ENCODE measurements at regions not wholly inside any gene's neighbourhood (a gene's known extent, or its start where the extent isn't known, plus 50 kb on each side); places are given as distances from the start of the nearest gene placed in this dataset.

GRCh38 chr15:45743426-45744235 lies 108.8 kb downstream of the SQOR start:
- DNase-seq (ENCODE audit: low read depth) = no peak

GRCh38 chr15:45744236-45744589 lies 109.4 kb downstream of the SQOR start:
- no peak for DNase-seq (ENCODE audit: low read depth)

- DNase-seq (ENCODE audit: low read depth) = no peak
Observed at GRCh38 chr15:45747426-45747825, 112.6 kb downstream of the SQOR start.

- no peak for DNase-seq (ENCODE audit: low read depth)
Observed at GRCh38 chr15:45751629-45752028, 116.8 kb downstream of the SQOR start.

- DNase-seq (ENCODE audit: low read depth) = no peak
Observed at GRCh38 chr15:45759936-45760335, 125.1 kb downstream of the SQOR start.

GRCh38 chr15:45762726-45763125 lies 127.9 kb downstream of the SQOR start:
- DNase-seq (ENCODE audit: low read depth) = no peak

GRCh38 chr15:45763170-45763869 lies 128.5 kb downstream of the SQOR start:
- DNase-seq (ENCODE audit: low read depth) = no peak

GRCh38 chr15:45773149-45773548 lies 138.3 kb downstream of the SQOR start:
- DNase-seq (ENCODE audit: low read depth) = no peak

GRCh38 chr15:45776772-45777171 lies 141.9 kb downstream of the SQOR start:
- no peak for DNase-seq (ENCODE audit: low read depth)

GRCh38 chr15:45777781-45778180 lies 143.0 kb downstream of the SQOR start:
- no peak for DNase-seq (ENCODE audit: low read depth)

GRCh38 chr15:45780352-45780751 lies 145.5 kb downstream of the SQOR start:
- DNase-seq (ENCODE audit: low read depth) = no peak

- no peak for DNase-seq (ENCODE audit: low read depth)
Observed at GRCh38 chr15:45784656-45785055, 149.8 kb downstream of the SQOR start.

- DNase-seq (ENCODE audit: low read depth) = no peak
Observed at GRCh38 chr15:45785897-45786296, 151.1 kb downstream of the SQOR start.

- DNase-seq (ENCODE audit: low read depth) = no peak
Observed at GRCh38 chr15:45790325-45790943, 155.6 kb downstream of the SQOR start.

- no peak for DNase-seq (ENCODE audit: low read depth)
Observed at GRCh38 chr15:45794304-45794703, 159.5 kb downstream of the SQOR start.

- no peak for DNase-seq (ENCODE audit: low read depth)
Observed at GRCh38 chr15:45794712-45795439, 160.0 kb downstream of the SQOR start.

GRCh38 chr15:45795440-45796069 lies 160.7 kb downstream of the SQOR start:
- DNase-seq (ENCODE audit: low read depth) = no peak

GRCh38 chr15:45796433-45796832 lies 161.6 kb downstream of the SQOR start:
- no peak for DNase-seq (ENCODE audit: low read depth)

GRCh38 chr15:45799508-45799907 lies 164.7 kb downstream of the SQOR start:
- DNase-seq (ENCODE audit: low read depth) = no peak

- no peak for DNase-seq (ENCODE audit: low read depth)
Observed at GRCh38 chr15:45801543-45801942, 166.7 kb downstream of the SQOR start.

GRCh38 chr15:45802140-45802539 lies 167.3 kb downstream of the SQOR start:
- no peak for DNase-seq (ENCODE audit: low read depth)

- DNase-seq (ENCODE audit: low read depth) = no peak
Observed at GRCh38 chr15:45804028-45804427, 169.2 kb downstream of the SQOR start.

Data from activated T-helper 9 cell treated with anti-CD3 and anti-CD28 coated beads, Interleukin-2, amount 50 U/mL, for 16 hours (primary cell).